ENCODE measurements at regions not wholly inside any gene's neighbourhood (a gene's known extent, or its start where the extent isn't known, plus 50 kb on each side); places are given as distances from the start of the nearest gene placed in this dataset.

DNA sequence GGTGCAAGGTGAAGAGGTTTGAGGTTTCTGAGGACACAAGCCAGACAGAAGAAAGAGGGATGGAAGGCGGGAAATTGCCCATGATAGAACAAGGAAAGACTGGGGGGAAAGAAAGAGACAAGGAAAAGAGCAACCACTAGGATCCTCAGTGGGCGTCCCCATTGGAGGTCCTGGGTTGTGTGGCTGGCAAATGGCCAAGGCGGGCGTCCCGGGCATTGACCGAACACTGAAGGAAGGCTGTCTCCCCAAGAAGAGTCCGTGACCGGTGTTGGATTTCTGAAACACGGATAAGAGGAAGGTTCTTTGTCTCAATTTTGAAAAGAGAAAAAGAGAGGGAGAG is 746.6 kb upstream of the ADGRB3 start:
- no peak for DNase-seq (ENCODE audit: extremely low spot score)
- TF ChIP-seq ELF4 (IDR thresholded peaks at IDR 0.05) (no peak), ARNT (IDR thresholded peaks at IDR 0.05) (no peak), LEF1 (IDR thresholded peaks at IDR 0.05; ENCODE audit: borderline replicate concordance) (no peak), ZNF384 (IDR thresholded peaks at IDR 0.05) (no peak), CTBP1 (IDR thresholded peaks at IDR 0.05; ENCODE audit: borderline replicate concordance) (no peak), FOXA1 (IDR thresholded peaks at IDR 0.05) (no peak), NFRKB (IDR thresholded peaks at IDR 0.05) (no peak)
- ChIA-PET POLR2A (no interaction called here), CTCF (no interaction called here)

DNA sequence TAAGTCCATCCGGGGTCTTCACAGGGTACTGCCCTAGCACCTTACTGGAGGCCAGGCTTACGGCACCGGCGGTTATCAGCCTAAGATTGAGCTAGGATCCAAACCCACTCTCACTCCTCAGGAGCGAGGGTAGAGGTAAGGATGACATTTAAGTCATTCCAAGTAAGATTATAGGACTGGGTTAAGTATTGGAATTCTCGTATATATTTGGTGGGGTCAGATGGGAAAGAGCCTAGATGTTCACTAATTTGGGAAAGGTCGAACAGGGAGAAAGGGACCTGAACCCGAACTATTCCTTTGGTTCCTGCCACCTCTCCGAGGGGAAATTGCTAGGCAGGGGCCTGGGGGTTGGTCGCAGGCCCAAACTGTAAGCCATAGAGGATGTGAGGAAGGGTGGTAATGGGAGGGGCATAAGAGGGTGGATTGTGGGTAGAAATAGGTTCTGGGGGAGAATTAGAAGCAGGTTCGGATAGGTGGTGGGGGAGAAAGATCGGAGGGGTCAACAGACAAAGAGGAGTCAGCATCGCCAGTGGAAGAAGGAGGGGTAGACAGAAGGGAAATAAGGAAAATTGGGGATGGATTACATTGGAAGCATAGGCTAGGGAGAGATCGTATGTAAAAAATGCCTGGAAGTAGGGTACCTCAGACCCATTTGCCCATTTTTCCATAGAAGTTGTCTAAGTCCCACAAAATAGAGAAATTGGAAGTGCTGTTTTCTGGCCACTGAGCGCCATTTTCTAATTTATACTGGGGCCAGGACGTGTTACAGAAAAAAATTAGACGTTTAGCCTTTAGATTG is 747.1 kb upstream of the ADGRB3 start:
- ChIA-PET POLR2A (no interaction called here), CTCF (no interaction called here)
- no peak for DNase-seq (ENCODE audit: extremely low spot score)
- TF ChIP-seq FOXK2 (IDR thresholded peaks at IDR 0.05) (no peak), HDGF (IDR thresholded peaks at IDR 0.05; ENCODE audit: borderline replicate concordance) (no peak), ELF4 (IDR thresholded peaks at IDR 0.05) (no peak), L3MBTL2 (conservative IDR thresholded peaks at IDR 0.05) (no peak), NFRKB (IDR thresholded peaks at IDR 0.05) (no peak), ARNT (IDR thresholded peaks at IDR 0.05) (no peak), TARDBP (IDR thresholded peaks at IDR 0.05) (no peak), CTBP1 (IDR thresholded peaks at IDR 0.05; ENCODE audit: borderline replicate concordance) (no peak), LEF1 (IDR thresholded peaks at IDR 0.05; ENCODE audit: borderline replicate concordance) (no peak), FOXA1 (IDR thresholded peaks at IDR 0.05) (no peak), SP1 (IDR thresholded peaks at IDR 0.05) (no peak), FOXM1 (IDR thresholded peaks at IDR 0.05; ENCODE audit: borderline replicate concordance) (no peak)

GRCh38 chr6:67887419-67887746 is 747.7 kb upstream of the ADGRB3 start:
- POLR2A ChIA-PET = no interaction called here
- TF ChIP-seq L3MBTL2 (conservative IDR thresholded peaks at IDR 0.05) (no peak), HDGF (IDR thresholded peaks at IDR 0.05; ENCODE audit: borderline replicate concordance) (no peak), LEF1 (IDR thresholded peaks at IDR 0.05; ENCODE audit: borderline replicate concordance) (no peak), ARNT (IDR thresholded peaks at IDR 0.05) (no peak)
- DNase-seq (ENCODE audit: extremely low spot score) = no peak
- CTCF ChIA-PET = no interaction called here

DNA sequence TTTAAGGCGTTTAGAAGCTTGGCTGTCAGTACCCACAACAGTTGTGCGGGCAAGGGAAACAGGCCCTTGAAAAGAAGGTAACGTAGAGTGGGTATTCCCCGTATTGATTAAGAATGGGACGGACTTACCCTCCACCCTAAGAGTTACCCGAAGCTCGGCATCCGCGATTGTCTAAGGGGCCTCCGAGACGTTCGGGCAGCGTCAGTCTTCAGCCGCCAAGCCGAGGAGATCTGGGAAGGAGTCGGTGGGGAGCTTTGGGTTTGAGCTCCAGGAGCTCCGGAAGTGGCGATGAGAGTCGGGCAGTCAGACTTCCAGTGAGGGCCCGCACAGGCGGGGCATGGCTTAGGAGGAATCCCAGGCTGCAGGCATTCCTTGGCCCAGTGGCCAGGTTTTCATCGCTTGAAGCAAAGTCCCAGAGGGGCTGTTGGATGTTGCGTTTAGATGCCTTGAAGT is 748.2 kb upstream of the ADGRB3 start:
- ChIA-PET POLR2A (no interaction called here), CTCF (no interaction called here)
- no peak for DNase-seq (ENCODE audit: extremely low spot score)
- no peak for TF ChIP-seq FOXA1 (IDR thresholded peaks at IDR 0.05)
- no peak for TF ChIP-seq BHLHE40 (IDR thresholded peaks at IDR 0.05; ENCODE audit: borderline replicate concordance)
- TF ChIP-seq NFRKB (IDR thresholded peaks at IDR 0.05) = no peak
- TF ChIP-seq L3MBTL2 (conservative IDR thresholded peaks at IDR 0.05) = no peak

DNA sequence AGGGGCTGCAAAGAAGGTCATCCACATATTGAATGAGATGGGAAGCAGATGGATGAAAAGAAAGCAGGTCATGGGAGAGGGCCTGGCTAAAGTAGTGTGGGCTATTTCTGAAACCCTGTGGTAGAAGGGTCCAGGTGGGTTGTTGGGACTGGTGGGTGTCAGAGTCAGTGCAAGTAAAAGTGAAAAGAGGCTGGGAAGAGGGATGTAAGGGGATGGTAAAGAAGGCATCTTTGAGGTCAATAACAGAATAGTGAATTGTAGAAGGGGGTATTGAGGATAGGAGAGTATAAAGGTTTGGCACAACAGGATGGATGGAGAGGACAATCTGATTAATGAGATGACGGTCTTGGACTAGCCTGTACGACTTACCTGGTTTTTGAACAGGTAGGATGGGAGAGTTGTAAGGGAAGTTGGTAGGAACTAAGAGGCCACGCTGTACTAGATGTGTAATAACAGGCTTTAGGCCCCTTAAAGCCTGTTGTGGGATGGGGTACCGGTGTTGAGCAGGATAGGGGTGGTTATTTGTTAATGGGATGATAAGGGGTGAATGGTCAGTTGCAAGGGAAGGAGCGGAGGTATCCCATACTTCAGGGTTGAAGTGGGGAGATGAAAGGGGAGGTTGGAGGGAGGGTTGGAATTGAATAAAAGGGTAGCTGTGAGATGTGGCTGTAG is 748.9 kb upstream of the ADGRB3 start:
- CTCF ChIA-PET = no interaction called here
- POLR2A ChIA-PET = no interaction called here
- TF ChIP-seq SUZ12 (IDR thresholded peaks at IDR 0.05) = no peak
- TF ChIP-seq NFRKB (IDR thresholded peaks at IDR 0.05) = no peak
- TF ChIP-seq LEF1 (IDR thresholded peaks at IDR 0.05; ENCODE audit: borderline replicate concordance) = no peak
- TF ChIP-seq CTBP1 (IDR thresholded peaks at IDR 0.05; ENCODE audit: borderline replicate concordance) = no peak
- TF ChIP-seq ARNT (IDR thresholded peaks at IDR 0.05) = no peak
- no peak for TF ChIP-seq TARDBP (IDR thresholded peaks at IDR 0.05)
- no peak for TF ChIP-seq HDGF (IDR thresholded peaks at IDR 0.05; ENCODE audit: borderline replicate concordance)
- TF ChIP-seq FOXK2 (IDR thresholded peaks at IDR 0.05) = no peak
- TF ChIP-seq FOXA1 (IDR thresholded peaks at IDR 0.05) = no peak
- no peak for TF ChIP-seq FOXM1 (IDR thresholded peaks at IDR 0.05; ENCODE audit: borderline replicate concordance)
- no peak for TF ChIP-seq L3MBTL2 (conservative IDR thresholded peaks at IDR 0.05)
- no peak for TF ChIP-seq ZNF384 (IDR thresholded peaks at IDR 0.05)
- TF ChIP-seq SP1 (IDR thresholded peaks at IDR 0.05) = no peak
- no peak for TF ChIP-seq BHLHE40 (IDR thresholded peaks at IDR 0.05; ENCODE audit: borderline replicate concordance)
- TF ChIP-seq ELF4 (IDR thresholded peaks at IDR 0.05) = no peak
- TF ChIP-seq, protein P1, sequence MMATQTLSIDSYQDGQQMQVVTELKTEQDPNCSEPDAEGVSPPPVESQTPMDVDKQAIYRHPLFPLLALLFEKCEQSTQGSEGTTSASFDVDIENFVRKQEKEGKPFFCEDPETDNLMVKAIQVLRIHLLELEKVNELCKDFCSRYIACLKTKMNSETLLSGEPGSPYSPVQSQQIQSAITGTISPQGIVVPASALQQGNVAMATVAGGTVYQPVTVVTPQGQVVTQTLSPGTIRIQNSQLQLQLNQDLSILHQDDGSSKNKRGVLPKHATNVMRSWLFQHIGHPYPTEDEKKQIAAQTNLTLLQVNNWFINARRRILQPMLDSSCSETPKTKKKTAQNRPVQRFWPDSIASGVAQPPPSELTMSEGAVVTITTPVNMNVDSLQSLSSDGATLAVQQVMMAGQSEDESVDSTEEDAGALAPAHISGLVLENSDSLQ (IDR thresholded peaks at IDR 0.05) = no peak
- no peak for DNase-seq (ENCODE audit: extremely low spot score)

DNA sequence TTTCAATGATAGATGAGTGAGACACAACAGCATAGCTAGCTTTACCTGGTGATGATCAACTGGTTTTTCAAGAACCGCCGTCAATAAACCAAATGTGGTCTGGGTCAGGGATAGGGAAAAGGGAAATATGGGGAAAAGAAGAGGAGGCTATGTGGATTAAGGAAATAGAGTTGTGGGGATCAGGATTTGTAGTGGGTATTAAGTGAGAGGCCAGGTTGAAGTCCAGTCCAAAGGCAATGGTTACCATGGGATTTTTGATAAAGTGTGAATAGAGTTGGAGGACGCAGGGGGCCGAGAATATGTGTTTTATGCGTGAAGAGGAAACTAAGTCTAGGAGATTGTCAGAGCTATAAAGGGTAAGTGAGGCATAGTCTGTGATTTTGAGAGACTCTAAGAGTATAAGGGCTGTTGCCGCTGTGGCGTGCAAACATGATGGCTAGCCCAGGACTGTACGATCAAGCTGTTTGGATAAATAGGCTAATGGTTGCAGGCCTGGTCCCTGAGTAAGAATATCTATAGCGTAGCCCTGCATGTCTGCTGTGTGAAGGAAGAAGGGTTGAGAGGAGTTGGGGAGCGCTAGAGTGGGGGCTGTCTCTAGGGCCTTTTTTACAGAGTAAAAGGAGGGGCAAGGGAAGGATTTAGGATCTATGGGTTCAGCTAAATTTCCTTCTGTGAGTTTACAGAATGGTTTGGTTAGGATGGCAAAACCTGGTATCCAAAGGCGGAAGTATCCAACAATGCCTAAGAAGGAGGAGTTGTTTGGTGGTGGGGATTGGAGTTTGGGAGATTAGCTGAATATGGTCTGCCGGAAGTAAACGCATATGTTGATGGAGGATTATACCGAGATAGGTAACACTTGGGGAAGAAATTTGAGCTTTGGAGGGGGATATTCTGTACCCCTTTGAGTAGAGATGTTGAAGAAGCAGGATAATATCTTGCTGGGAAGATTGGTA is 749.7 kb upstream of the ADGRB3 start:
- no peak for DNase-seq (ENCODE audit: extremely low spot score)
- POLR2A ChIA-PET = no interaction called here
- CTCF ChIA-PET = no interaction called here
- TF ChIP-seq FOXK2 (IDR thresholded peaks at IDR 0.05) (no peak), BHLHE40 (IDR thresholded peaks at IDR 0.05; ENCODE audit: borderline replicate concordance) (no peak), NFRKB (IDR thresholded peaks at IDR 0.05) (no peak), ARNT (IDR thresholded peaks at IDR 0.05) (no peak), SP1 (IDR thresholded peaks at IDR 0.05) (no peak), LEF1 (IDR thresholded peaks at IDR 0.05; ENCODE audit: borderline replicate concordance) (no peak), FOXM1 (IDR thresholded peaks at IDR 0.05; ENCODE audit: borderline replicate concordance) (no peak)

- POLR2A ChIA-PET = no interaction called here
- TF ChIP-seq NFRKB (IDR thresholded peaks at IDR 0.05) = no peak
- no peak for TF ChIP-seq BHLHE40 (IDR thresholded peaks at IDR 0.05; ENCODE audit: borderline replicate concordance)
- no peak for TF ChIP-seq LEF1 (IDR thresholded peaks at IDR 0.05; ENCODE audit: borderline replicate concordance)
- no peak for TF ChIP-seq CTBP1 (IDR thresholded peaks at IDR 0.05; ENCODE audit: borderline replicate concordance)
These were observed 750.6 kb upstream of the ADGRB3 start for GRCh38 chr6:67884442-67884841.

More at GRCh38 chr6:67884442-67884841, 750.6 kb upstream of the ADGRB3 start:
- DNase-seq (ENCODE audit: extremely low spot score) = no peak
- CTCF ChIA-PET = no interaction called here
